ENCODE measurements at regions not wholly inside any gene's neighbourhood (a gene's known extent, or its start where the extent isn't known, plus 50 kb on each side); places are given as distances from the start of the nearest gene placed in this dataset.

DNA sequence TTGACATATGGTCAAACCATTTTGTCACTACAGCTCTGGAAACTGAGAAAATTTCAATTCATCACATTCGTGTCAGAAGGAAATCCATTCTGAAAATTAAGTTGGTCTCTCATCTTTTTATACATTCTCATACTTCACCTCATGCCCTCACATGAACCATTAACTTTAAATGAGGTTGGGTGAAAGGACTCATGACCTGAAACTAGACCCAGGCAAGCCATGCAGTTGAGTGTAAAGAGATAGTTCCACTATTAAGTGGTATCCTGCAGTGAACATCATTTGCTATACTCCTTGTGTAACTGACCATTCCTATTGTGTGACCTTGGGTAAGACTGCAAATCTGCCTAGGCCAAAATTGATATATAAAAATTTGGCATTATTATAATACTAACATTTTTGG is 299.6 kb upstream of the GRIN3A start:
- Mint-ChIP-seq H3K27ac (no peak overlapping the region), H3K4me1 (ENCODE audit: low read depth) (no peaks in the 10 kb centered on the region), H3K9me3 (peaks cover 48% of the 10 kb centered on the region), H3K27me3 (ENCODE audit: insufficient read depth) (no peaks in the 10 kb centered on the region), H3K4me3 (no peak overlapping the region), H3K36me3 (ENCODE audit: low read depth) (0 out of 2 replicates have a peak, but pooled peaks cover 5% of the 10 kb centered on the region)
- no peak for DNase-seq
- TF ChIP-seq, protein P1, sequence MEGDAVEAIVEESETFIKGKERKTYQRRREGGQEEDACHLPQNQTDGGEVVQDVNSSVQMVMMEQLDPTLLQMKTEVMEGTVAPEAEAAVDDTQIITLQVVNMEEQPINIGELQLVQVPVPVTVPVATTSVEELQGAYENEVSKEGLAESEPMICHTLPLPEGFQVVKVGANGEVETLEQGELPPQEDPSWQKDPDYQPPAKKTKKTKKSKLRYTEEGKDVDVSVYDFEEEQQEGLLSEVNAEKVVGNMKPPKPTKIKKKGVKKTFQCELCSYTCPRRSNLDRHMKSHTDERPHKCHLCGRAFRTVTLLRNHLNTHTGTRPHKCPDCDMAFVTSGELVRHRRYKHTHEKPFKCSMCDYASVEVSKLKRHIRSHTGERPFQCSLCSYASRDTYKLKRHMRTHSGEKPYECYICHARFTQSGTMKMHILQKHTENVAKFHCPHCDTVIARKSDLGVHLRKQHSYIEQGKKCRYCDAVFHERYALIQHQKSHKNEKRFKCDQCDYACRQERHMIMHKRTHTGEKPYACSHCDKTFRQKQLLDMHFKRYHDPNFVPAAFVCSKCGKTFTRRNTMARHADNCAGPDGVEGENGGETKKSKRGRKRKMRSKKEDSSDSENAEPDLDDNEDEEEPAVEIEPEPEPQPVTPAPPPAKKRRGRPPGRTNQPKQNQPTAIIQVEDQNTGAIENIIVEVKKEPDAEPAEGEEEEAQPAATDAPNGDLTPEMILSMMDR (IDR thresholded peaks at IDR 0.05): no peak

DNA sequence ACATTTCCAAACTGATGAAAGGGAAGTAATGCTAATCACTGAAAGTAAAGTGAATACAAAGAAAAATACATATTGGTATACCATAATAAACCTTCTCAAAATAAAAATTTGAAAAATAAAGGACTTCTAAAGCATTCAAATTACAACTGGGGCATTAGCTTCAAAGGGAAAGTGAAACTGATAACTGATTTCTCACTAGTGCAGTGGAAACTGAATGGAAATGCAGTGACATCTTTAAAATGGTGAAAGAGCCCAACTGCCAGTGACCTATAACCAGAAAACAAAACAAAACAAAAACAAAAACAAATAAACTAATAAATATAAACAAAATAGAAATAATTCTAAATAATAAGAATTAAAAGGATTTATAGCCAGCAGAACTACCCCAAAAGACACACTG is 297.5 kb upstream of the GRIN3A start:
- Mint-ChIP-seq H3K4me1 (ENCODE audit: low read depth) (no peaks in the 10 kb centered on the region), H3K27ac (no peak overlapping the region), H3K36me3 (ENCODE audit: low read depth) (no peaks in the 10 kb centered on the region), H3K27me3 (ENCODE audit: insufficient read depth) (no peaks in the 10 kb centered on the region), H3K4me3 (no peak overlapping the region), H3K9me3 (peaks cover 42% of the 10 kb centered on the region)
- TF ChIP-seq, protein P1 (IDR thresholded peaks at IDR 0.05): no peak
- no peak for DNase-seq

DNA sequence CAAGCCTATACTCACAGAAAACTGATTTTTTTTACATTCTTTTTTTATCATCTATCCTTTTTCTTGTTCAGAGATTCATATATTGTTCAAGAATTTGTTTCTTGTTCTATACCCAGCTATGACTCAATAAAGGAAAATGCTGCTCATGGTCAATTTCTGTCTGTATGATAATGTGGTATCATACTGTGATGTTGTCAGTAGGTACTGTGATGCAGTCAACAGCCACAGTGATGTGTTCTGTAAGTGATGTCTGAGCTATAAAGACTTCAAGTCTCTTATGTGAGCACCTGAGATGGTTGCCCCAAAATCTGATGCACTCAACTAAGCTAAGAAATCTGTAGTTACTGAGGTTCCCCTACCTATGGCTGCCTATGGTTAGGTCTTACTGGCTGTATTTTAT is 294.2 kb upstream of the GRIN3A start:
- peaks cover 47% of the 10 kb centered on the region for H3K9me3 Mint-ChIP-seq
- no peaks in the 10 kb centered on the region for H3K27me3 Mint-ChIP-seq (ENCODE audit: insufficient read depth)
- H3K4me1 Mint-ChIP-seq (ENCODE audit: low read depth): no peaks in the 10 kb centered on the region
- H3K27ac Mint-ChIP-seq: no peak overlapping the region
- no peak overlapping the region for H3K4me3 Mint-ChIP-seq
- H3K36me3 Mint-ChIP-seq (ENCODE audit: low read depth): no peaks in the 10 kb centered on the region
- no peak for DNase-seq
- TF ChIP-seq, protein P1 (IDR thresholded peaks at IDR 0.05): no peak

DNA sequence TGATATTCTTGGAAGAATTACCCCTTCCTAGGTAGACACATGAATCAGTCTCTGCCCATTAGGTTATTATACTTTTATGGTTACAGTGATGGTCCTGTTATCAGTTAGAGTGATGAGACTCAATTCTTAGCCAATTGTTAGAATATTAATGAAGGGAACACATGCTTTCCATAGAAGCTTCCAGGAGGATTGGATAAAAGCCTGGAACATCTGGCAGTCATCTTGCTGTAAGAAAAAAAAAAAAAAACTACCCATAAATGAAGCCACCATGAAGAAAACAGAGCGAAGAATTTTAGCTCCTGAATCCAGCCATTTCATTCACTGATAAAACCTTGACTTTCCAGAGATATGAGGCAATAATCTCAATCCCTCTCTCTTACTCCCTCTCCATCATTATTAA is 262.5 kb upstream of the GRIN3A start:
- peaks cover 27% of the 10 kb centered on the region for H3K9me3 Mint-ChIP-seq
- TF ChIP-seq, protein P1 (IDR thresholded peaks at IDR 0.05): no peak
- H3K4me1 Mint-ChIP-seq (ENCODE audit: low read depth): no peaks in the 10 kb centered on the region
- no peak for DNase-seq
- no peaks in the 10 kb centered on the region; the same call in 1 of the 2 replicates for H3K36me3 Mint-ChIP-seq (ENCODE audit: low read depth)
- no peaks in the 10 kb centered on the region; the same call in 1 of the 2 replicates for H3K27me3 Mint-ChIP-seq (ENCODE audit: insufficient read depth)
- H3K27ac Mint-ChIP-seq: no peak overlapping the region
- no peak overlapping the region for H3K4me3 Mint-ChIP-seq

DNA sequence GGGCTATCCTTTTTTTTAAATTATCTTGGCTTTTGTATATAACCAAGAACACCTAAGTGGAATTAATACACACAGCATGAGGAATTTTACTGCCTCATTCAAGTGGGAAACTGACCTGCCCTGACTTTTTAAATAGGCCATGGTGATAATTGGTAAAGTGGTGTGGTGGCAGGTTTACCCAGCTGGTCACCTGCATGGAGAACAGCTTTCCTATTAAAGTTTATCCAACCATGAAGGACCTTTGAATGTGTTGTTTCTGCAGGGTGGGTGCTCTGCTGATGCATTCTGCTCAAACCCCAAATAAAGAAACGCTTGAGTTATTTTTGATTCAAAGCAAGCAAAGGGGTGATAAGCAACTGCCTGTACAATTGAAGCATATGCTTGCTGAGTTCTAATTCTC is 261.0 kb upstream of the GRIN3A start:
- H3K4me1 Mint-ChIP-seq (ENCODE audit: low read depth): no peaks in the 10 kb centered on the region
- no peak overlapping the region for H3K4me3 Mint-ChIP-seq
- DNase-seq: no peak
- no peak overlapping the region for H3K27ac Mint-ChIP-seq
- H3K36me3 Mint-ChIP-seq (ENCODE audit: low read depth): no peaks in the 10 kb centered on the region; the same call in 1 of the 2 replicates
- TF ChIP-seq, protein P1 (IDR thresholded peaks at IDR 0.05): no peak
- no peaks in the 10 kb centered on the region; the same call in 1 of the 2 replicates for H3K27me3 Mint-ChIP-seq (ENCODE audit: insufficient read depth)
- H3K9me3 Mint-ChIP-seq: peaks cover 31% of the 10 kb centered on the region

DNA sequence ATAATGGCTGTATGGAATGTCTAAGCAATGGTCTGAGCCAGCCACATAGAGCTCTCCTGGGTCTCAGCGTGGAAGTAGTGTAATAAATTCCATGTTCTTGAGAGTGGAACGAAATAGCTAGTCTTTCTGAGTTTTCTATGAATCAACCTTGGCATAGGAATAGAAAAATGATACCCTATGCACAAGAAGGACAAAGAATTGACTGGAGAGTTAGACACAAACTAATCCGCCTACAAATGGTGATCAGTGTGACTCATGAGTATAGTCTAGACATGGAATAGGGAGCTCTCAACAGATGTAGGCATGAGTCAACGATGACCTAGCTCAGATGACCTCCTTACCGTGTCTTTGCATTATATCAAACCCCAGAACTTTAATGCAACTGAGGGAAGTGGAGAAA is 256.8 kb upstream of the GRIN3A start:
- TF ChIP-seq, protein P1 (IDR thresholded peaks at IDR 0.05): no peak
- H3K36me3 Mint-ChIP-seq (ENCODE audit: low read depth): no peaks in the 10 kb centered on the region
- no peak for DNase-seq
- H3K27me3 Mint-ChIP-seq (ENCODE audit: insufficient read depth): no peaks in the 10 kb centered on the region
- no peak overlapping the region for H3K27ac Mint-ChIP-seq
- no peaks in the 10 kb centered on the region for H3K4me1 Mint-ChIP-seq (ENCODE audit: low read depth)
- H3K9me3 Mint-ChIP-seq: peaks cover 29% of the 10 kb centered on the region
- H3K4me3 Mint-ChIP-seq: no peak overlapping the region
